ENCODE measurements at regions not wholly inside any gene's neighbourhood (a gene's known extent, or its start where the extent isn't known, plus 50 kb on each side); places are given as distances from the start of the nearest gene placed in this dataset.

- DNase-seq: no peak
Measured at GRCh38 chr2:196318517-196319377, 147.4 kb upstream of the STK17B start.

GRCh38 chr2:196322973-196323810, 151.8 kb upstream of the STK17B start:
- no peak for DNase-seq

GRCh38 chr2:196324211-196324610, 152.8 kb upstream of the STK17B start:
- DNase-seq: no peak

GRCh38 chr2:196328088-196328680, 156.8 kb upstream of the STK17B start:
- no peak for DNase-seq

GRCh38 chr2:196329959-196330358, 158.6 kb upstream of the STK17B start:
- DNase-seq: no peak

- no peak for DNase-seq
Measured at GRCh38 chr2:196330645-196331044, 159.3 kb upstream of the STK17B start.

GRCh38 chr2:196331143-196331542, 159.8 kb upstream of the STK17B start:
- no peak for DNase-seq

- DNase-seq: no peak
Measured at GRCh38 chr2:196331851-196332250, 160.5 kb upstream of the STK17B start.

GRCh38 chr2:196333397-196333796, 162.0 kb upstream of the STK17B start:
- no peak for DNase-seq

- no peak for DNase-seq
Measured at GRCh38 chr2:196334710-196335109, 163.3 kb upstream of the STK17B start.

- DNase-seq: no peak
Measured at GRCh38 chr2:196335221-196335634, 163.8 kb upstream of the STK17B start.

- DNase-seq: no peak
Measured at GRCh38 chr2:196336207-196336606, 164.8 kb upstream of the STK17B start.

GRCh38 chr2:196336715-196337114, 165.3 kb upstream of the STK17B start:
- DNase-seq: no peak

- DNase-seq: peak in 1 of 2 experiments; percentile 26
Measured at GRCh38 chr2:196337208-196337953, 166.0 kb upstream of the STK17B start.

GRCh38 chr2:196338440-196338839, 167.1 kb upstream of the STK17B start:
- no peak for DNase-seq

- DNase-seq: no peak
Measured at GRCh38 chr2:196341277-196341841, 170.0 kb upstream of the STK17B start.

- no peak for DNase-seq
Measured at GRCh38 chr2:196344397-196344796, 173.0 kb upstream of the STK17B start.

GRCh38 chr2:196353717-196354116, 182.3 kb upstream of the STK17B start:
- no peak for DNase-seq

- no peak for DNase-seq
Measured at GRCh38 chr2:196354186-196354585, 182.8 kb upstream of the STK17B start.

GRCh38 chr2:196356332-196356731, 185.0 kb upstream of the STK17B start:
- no peak for DNase-seq

GRCh38 chr2:196360650-196361049, 189.3 kb upstream of the STK17B start:
- DNase-seq: no peak

GRCh38 chr2:196361606-196362326, 190.4 kb upstream of the STK17B start:
- DNase-seq: no peak

All from SW 1271 (cell line).